GM12801 (cell line): ENCODE measurements at regions not wholly inside any gene's neighbourhood (a gene's known extent, or its start where the extent isn't known, plus 50 kb on each side); places are given as distances from the start of the nearest gene placed in this dataset.

ENCODE experiments used
- CTCF ChIP-seq: IDR thresholded peaks from one replicate; pipeline ENCODE4 v1.5.1; 2011; ENCODE audit warnings: control low read depth; ENCODE audit not compliant: insufficient read length; ENCODE audit errors: extremely low read depth

- TF ChIP-seq CTCF: no peak
Observed at GRCh38 chr16:65959983-65960382, 406.5 kb upstream of the CDH5 start.

GRCh38 chr16:65958086-65958485 is 408.4 kb upstream of the CDH5 start:
- TF ChIP-seq CTCF: no peak

- no peak for TF ChIP-seq CTCF
Observed at GRCh38 chr16:65956100-65956499, 410.4 kb upstream of the CDH5 start.

GRCh38 chr16:65954446-65954845 is 412.0 kb upstream of the CDH5 start:
- no peak for TF ChIP-seq CTCF

- no peak for TF ChIP-seq CTCF
Observed at GRCh38 chr16:65950211-65950610, 416.3 kb upstream of the CDH5 start.

GRCh38 chr16:65948361-65948760 is 418.1 kb upstream of the CDH5 start:
- no peak for TF ChIP-seq CTCF

- TF ChIP-seq CTCF: no peak
Observed at GRCh38 chr16:65947951-65948350, 418.5 kb upstream of the CDH5 start.

- no peak for TF ChIP-seq CTCF
Observed at GRCh38 chr16:65945493-65945892, 421.0 kb upstream of the CDH5 start.
